GM18517 (cell line): ENCODE measurements at regions not wholly inside any gene's neighbourhood (a gene's known extent, or its start where the extent isn't known, plus 50 kb on each side); places are given as distances from the start of the nearest gene placed in this dataset.

ENCODE experiments used
- ATAC-seq: cut with Tn5 transposase; IDR thresholded peaks from one replicate; pipeline ENCODE4 v1.9.1; 2021; ENCODE audit warnings: mild to moderate bottlenecking, moderate library complexity; ENCODE audit not compliant: unreplicated experiment

DNA sequence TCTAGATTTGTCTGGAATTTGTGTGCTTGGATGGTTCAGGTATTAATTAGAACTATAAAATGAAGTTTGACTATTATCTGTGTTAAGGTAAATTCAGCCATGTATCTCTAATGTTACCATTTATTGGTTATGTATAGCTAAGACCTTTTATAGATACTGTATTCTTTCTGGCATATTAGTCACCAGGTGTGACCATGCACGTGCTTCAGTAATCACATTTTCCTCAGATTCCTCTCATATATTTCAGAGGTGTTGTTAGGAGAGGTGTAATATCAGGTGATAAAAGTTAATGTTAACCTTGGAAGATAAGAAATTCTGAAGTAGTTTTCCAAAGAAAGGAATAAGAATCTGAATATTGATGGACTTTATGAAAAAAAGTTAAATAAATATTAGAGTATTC is 194.5 kb upstream of the KHDRBS2 start:
- ATAC-seq, result no peak

DNA sequence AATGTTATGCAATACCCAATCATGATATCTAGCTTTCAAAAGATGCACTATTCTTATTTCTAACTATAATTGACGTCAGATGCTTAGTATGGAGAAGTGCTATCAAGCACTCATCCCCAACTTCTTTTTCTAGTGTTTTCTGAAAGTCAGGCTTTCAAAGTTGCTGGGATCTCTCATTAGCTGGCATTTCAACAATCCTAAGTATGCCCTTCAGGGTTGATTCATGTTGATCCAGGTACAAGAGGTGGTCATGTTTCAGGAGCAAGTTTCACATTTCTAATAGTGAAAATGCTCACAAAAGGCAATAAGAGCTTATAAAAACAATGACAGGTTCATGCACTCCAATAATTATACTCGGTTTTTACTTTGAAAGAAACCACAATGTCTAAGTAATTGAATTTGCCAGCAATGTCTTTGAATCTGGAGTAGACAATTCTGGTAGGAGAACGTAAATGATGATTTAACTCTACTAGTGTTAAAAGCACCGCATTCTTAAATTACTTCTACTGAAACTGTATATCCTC is 193.7 kb upstream of the KHDRBS2 start:
- no peak for ATAC-seq

DNA sequence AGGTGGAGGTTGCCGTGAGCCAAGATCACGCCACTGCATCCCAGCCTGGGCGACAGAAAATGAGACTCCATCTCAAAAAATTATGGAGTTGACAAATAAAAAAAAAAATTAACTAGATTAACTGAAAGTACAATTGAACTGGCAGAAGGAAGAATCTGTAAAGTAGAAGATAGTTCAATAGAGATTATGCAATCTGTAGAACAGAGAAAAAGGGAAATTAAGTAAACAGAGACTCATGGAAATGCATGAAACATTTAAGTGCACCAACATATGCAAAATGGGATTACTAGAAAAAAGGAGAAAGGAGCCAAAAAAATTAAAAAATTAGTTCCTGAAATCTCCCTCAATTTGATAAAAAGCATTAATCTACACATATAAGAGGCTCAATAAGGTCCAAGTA is 188.8 kb upstream of the KHDRBS2 start:
- ATAC-seq, result no peak

GRCh38 chr6:62466607-62467006 is 180.6 kb upstream of the KHDRBS2 start:
- ATAC-seq, result no peak

DNA sequence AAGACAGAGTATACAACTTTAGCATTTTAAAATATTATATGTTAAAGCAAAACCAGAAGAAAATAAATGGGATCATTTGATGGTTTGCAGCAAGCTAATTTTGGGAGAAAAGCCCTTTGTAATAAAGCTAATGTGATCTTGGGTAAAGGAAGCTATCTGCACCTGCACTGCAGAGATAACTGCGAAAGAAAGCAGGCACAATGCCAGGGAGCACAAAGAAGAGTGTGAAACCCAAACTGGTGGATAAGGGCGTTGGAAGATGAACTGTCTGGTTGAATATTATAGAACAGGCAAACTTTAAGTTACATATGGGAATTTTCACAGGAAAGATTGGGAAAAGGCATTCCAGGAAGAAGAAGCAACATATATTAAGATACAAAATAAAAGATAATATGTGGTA is 179.2 kb upstream of the KHDRBS2 start:
- no peak for ATAC-seq

DNA sequence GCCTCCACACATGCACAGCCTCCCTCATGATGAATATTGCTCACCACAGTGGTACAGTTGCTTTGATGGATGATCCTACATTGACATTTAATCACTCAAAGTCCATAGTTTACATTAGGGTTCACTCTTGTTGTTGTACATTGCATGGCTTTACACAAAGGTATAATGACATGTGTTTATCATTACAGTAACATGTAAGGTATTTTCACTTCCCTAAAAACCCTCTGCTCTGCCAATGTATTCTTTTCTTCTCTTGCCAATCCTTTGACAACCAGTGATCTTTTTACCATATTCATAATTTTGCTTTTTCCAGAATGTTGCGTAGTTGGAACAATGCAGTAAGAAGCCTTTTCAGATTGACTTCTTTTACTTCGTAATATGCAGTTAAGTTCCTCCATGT is 166.6 kb upstream of the KHDRBS2 start:
- no peak for ATAC-seq

DNA sequence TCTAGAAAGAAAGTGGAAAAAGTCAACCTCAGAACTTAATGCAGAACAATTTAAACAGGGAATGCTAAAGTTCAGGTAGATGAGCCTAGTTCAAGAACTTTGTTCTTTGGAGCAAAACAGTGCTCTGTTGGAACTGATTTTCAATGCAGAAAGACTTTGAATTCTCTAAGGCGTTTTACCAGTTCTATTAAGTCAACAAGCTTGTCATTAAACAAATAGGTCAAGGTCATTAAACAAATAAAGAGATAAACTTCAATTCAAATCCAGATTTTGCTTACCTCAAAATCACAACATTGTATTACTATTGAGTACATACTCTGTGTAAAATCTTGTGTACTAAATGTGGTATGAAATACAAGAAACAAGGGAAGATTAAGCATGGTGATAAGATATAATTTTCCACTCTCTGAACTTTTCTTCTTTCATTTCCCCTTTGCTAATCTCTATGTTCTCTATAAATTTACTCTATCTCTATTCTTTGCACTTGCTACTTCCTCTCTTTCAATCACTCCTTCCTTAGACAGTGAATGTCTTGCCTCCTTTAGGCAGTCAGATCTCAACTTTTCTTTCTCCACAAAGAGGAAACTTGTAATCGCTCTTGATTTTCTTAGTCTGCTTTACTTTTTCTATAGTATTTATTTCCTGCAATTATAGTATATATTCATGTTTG is 160.8 kb upstream of the KHDRBS2 start:
- no peak for ATAC-seq

DNA sequence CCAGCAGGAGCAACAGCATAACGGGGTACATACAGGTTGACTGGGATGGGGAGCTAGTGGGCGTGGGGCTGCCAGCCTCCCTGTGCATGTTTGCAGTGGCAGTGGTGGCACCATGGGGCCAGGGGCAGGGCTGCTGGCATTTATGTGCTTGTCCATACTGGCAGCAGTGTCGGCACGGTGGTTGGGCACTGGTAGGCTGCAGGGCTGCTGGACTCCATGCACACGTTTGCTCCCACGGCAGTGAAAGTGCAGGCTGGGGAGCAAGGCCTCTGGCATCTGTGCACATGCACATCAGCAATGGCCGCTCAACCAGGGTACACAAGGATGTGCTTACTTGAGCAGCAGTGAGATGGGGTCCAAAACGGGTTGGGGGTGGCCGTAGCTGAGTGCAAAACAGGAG is 159.5 kb upstream of the KHDRBS2 start:
- no peak for ATAC-seq

GRCh38 chr6:62441182-62441581 is 155.2 kb upstream of the KHDRBS2 start:
- ATAC-seq, result no peak

GRCh38 chr6:62429781-62430180 is 143.8 kb upstream of the KHDRBS2 start:
- no peak for ATAC-seq

- ATAC-seq, result no peak
Measured at GRCh38 chr6:62400521-62401259, 114.7 kb upstream of the KHDRBS2 start.

DNA sequence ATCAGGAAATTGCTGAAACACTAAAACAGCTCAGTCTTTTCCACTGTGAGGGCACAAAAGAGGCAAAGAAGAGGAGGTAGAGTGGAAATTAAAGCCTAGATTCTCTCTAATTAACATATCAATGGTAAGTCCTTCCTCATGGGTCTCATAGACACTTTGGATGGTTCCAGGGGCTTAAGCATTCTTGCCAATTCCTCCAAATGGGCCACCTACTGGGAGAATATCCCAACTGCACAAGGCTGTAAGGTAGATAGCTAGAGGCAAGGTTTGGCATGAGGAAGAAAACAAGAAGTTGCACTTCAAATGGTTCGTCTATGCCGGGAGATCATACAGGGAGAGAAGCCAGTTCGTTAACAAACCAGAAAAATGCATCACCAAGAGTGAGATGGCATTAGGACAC is 107.6 kb upstream of the KHDRBS2 start:
- ATAC-seq, result no peak

GRCh38 chr6:62392291-62392690 is 106.3 kb upstream of the KHDRBS2 start:
- ATAC-seq, result no peak

GRCh38 chr6:62391358-62391757 is 105.3 kb upstream of the KHDRBS2 start:
- no peak for ATAC-seq

GRCh38 chr6:62390401-62390800 is 104.4 kb upstream of the KHDRBS2 start:
- ATAC-seq, result no peak

DNA sequence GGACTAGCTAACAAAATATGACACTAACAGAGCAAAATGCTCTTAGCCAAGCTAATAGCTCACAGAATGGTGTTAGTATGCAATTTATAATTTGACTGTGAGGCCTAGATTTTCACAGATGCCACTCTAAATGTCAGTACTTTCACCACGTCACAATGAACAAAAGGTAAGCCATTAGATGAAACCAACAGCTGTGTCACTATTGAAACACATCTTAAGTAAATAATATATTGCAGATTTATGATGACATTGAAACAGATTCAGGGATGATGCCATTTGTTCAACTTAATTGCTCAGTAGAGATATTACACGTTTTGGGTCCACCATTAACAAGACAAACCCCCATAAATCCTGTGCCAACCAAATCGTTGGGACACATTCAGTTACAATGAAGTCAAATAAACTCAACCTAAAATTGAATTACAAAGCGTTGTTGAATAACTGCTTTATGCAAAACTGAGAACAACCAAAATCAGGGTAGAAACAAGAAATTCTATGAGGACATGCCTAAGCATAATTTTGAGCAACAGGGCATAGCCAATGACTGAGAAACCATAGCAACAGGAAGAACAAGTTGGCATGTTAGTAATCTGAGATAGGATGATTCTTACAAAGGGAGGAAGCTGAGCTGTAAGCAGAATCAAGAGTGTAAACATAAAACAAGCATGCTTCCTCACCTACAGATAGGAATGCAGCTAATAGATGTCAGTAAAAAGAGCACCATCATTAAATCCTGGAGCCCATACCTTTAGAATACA is 85.6 kb upstream of the KHDRBS2 start:
- ATAC-seq, result no peak

GRCh38 chr6:62367601-62368000 is 81.6 kb upstream of the KHDRBS2 start:
- peak; percentile 97 for ATAC-seq

DNA sequence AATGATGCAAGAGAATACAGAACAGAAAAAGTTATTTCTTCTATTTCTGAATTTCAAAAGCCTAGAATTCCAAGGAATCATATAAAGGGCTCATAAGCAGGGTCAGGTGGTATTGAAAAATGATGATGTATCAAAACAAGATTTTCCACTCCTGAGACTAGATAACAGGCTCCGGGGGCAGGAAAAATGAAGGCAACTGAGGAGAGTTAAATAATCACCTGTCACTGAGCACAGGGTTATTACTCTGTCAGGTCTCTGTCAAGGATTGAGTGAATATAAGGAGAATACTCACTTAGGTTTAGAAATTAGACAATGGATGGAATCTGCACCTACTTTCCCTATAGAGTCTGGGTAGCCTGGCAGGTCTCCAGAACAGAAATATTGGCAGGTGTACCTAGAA is 76.1 kb upstream of the KHDRBS2 start:
- ATAC-seq, result no peak

- ATAC-seq, result no peak
Measured at GRCh38 chr6:62357835-62358234, 71.8 kb upstream of the KHDRBS2 start.

DNA sequence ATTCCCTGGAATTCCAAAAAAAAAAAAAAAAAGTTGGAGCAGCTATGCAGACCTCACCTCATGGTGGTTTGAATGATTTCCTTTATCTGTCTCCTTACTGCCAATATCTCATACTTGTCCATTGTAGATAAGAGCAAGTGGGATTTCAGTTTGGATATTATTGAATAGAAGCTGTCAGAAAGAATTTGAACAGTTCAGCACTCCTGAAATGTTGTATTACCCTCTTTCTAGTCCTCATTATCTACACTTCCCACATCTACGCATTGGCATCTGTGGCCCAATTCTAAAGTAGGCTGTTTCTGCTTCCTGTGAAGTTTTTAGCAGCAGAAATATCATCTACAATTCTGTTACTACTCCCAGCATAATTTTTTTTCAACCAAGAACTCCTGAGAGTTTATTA is 68.2 kb upstream of the KHDRBS2 start:
- no peak for ATAC-seq

DNA sequence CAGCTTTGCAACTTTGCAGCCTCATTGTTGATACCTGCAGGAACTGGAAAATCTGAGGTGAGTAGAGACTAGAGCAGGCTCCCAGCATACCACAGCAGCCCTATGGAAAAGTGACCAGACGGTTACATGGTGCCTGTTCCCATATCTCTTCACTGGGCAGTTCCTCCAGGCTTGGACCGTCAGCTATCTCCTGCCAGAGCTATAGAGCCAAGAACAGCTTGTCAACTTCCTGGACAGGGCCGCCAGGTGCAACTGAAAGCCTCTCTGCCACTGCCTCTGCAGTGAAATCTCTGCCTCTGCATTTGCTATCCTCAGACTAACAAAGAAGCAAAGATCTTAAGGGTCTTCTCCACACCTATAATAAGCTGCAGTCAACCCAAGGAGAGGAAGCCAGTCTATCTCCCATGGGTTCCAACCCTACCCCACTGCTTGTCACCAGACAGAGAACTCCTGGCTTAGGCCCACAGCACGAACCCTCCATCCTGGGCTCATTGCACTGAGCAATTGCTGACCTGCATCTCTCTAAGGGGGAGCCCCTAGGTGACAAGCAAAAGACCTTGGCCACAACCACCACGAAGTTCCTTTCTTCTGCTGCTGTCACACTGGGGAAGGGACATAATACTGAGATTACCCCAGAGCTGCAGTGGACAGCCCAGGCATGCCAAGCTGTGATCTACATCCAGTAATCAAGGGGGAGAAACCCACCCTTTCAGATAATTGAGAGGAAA is 60.1 kb upstream of the KHDRBS2 start:
- ATAC-seq, result no peak
